ENCODE measurements at regions not wholly inside any gene's neighbourhood (a gene's known extent, or its start where the extent isn't known, plus 50 kb on each side); places are given as distances from the start of the nearest gene placed in this dataset.

GRCh38 chr11:70712471-70712870, 314.1 kb downstream of the CTTN start:
- no peak for DNase-seq

GRCh38 chr11:70713086-70713835, 314.9 kb downstream of the CTTN start:
- DNase-seq, result no peak

- no peak for DNase-seq
Measured at GRCh38 chr11:70713988-70714665, 315.8 kb downstream of the CTTN start.

DNA sequence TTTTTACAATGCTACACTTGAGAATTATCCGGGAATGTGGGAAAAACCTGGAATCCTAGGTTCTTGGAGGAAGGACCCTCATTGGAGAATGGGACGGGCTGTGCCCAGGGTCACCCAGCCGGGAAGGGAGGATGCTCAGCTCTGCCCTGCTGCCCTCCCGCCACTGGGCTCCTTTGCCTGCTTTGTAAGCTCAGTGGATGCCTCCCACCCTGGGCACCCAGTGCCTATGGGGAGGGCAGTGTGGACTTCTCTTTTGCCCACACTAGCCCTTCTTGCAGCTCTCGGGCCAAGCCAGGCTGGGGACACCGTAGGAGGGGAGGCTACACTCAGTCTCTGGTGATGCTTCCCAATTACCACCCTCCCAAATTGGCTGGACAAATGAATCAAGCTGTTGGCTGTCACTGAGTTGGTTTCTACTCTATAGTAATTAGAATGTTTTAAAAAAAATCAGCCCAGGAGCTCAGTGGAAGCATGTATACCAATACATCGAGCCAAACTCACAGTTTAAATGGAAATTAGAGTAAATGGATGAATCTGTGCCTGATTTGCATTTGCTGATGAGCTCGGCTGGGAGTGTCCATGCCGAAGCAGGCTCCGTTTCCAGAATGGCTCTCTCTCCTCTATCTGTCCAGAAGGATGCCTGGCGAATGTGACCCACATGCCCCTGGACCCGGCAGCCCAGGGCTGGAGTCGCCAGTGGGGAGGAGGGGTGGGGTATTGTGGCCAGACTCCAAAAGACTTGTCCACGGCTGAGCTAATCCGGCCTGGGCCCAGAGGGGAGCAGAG, 317.0 kb downstream of the CTTN start:
- no peak for DNase-seq

DNA sequence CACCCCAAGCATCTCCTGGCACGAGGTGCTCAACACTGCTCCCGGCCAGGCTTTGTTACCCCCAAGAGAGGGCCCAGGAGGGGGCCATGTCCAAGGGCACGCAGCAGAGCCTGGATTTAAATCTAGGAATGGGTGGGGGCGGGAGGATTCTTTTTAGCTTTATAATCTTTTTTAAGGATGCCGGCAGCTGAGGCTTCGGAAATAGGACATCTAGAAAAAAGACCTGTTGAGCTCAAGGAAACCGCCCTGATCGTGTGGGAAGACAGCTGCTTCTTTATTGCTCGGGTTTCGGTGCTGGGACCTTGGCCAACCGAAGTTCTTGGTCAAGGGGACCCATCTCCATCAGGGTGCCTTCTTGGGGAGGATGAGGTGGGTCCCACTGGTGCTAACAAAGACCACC, 317.9 kb downstream of the CTTN start:
- no peak for DNase-seq

DNA sequence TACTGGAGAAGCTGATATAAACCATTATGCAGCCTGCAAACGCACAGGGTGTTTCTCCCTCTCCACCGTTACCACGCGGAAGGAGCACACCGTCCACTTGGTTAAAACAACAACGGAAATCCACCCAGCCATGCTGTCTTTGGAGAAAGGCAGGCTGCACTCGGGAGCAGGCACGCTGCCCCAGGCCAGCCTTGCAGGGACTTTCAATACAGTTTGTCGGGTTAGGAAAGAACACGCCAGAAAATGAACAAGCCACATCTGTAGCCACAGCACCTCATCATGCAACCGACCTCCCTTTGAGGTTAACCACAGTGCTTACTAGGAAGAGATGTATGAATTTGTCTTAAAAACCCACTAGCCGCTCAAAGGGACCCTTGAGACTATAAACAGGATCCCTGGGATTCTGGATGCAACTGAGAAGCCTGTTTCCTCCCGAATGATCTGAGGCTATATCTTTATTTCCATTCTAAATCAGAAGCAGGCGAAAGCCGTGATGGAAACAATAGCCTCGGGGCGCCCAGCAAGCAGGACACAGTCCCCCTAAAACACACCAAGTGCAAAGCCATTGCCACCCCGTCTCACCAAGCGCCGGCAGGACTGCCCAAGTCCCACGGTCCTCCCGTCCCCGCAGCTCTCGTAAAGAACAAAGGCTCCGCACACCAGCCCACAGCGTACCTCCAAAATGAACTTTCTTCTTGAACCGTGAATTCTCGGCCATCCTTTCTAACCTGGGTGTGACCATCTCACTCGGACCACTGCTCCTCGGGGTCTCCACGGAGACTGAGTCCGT, 318.9 kb downstream of the CTTN start:
- DNase-seq, result no peak

DNA sequence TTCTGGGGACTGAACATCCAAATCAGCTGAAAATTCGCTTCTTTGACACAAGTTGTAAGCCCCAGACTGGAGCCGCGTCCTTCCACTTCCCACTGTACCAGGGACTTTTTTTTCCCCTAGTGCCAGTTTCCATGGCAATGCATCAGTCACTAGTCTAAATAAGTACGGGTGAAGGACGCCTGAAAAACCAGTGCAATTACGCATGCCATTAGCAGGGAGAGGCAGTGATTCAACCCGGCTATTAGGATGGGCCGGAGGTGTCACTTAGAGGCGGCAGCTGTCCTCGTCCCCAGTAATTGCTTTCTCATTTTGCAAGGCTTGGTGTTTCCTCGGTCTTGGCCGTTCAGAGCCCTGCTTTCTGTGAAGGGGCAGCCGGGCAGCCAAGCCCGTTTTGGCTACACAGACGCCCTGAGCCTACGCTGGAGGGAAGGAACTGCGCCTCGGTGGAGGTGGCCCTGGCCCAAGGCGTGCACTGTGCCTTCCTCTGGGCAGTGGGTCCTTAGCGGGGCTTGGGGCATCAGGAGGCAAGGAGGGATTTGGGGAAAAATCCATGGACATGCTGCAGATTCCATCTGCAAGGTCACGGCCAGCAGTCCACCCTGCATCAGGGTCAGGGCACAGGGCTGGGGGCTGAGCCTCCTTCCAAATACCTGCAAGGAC, 319.7 kb downstream of the CTTN start:
- no peak for DNase-seq

GRCh38 chr11:70719516-70719915, 321.2 kb downstream of the CTTN start:
- DNase-seq, result no peak

DNA sequence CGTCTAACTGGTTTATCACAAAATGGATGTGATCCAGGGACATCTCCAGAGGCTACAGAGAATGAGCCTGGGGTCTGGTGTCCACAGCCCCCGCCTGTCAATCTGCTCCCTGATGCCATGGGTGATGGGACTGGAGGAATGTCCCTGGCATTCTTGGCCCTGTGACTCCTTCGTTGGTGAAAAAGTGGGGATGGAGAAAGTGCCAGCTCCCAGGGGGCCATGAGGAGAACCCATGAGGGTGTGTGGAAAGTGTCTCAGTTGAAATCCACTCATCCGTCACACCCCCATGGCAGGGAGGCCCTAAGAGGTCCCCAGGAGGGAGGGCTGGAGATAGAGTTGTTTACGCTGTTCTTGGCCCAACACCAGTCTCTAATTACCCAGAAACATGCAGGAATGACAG, 322.0 kb downstream of the CTTN start:
- no peak for DNase-seq

- no peak for DNase-seq
Measured at GRCh38 chr11:70721006-70721405, 322.7 kb downstream of the CTTN start.

GRCh38 chr11:70725278-70725677, 326.9 kb downstream of the CTTN start:
- no peak for DNase-seq

GRCh38 chr11:70725739-70726138, 327.4 kb downstream of the CTTN start:
- no peak for DNase-seq

DNA sequence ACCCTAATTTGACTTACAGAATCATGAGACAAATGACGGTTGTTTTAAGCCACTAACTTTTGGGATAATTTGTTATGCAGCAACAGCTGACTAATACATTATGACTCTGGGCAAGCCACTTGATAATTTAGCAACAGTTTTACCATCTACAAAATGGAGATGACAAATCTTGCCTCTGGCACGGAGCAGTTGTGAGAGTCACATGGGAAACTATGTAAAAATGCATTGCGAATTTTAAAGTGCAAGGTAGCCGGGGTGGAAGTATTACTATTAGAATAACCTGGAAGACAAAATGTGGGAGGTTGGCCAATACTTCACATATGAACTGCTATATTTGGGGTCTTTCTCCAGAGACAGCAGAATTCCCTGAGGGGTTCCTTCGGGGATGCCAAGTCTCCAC, 328.7 kb downstream of the CTTN start:
- no peak for DNase-seq

- no peak for DNase-seq
Measured at GRCh38 chr11:70727899-70728620, 329.7 kb downstream of the CTTN start.

GRCh38 chr11:70729949-70730348, 331.6 kb downstream of the CTTN start:
- DNase-seq, result no peak

- no peak for DNase-seq
Measured at GRCh38 chr11:70730411-70730810, 332.1 kb downstream of the CTTN start.

- DNase-seq, result no peak
Measured at GRCh38 chr11:70731271-70732022, 333.1 kb downstream of the CTTN start.

- no peak for DNase-seq
Measured at GRCh38 chr11:70732023-70732880, 333.9 kb downstream of the CTTN start.

- DNase-seq, result no peak
Measured at GRCh38 chr11:70732881-70733196, 334.5 kb downstream of the CTTN start.
